ENCODE measurements at regions not wholly inside any gene's neighbourhood (a gene's known extent, or its start where the extent isn't known, plus 50 kb on each side); places are given as distances from the start of the nearest gene placed in this dataset.

DNA sequence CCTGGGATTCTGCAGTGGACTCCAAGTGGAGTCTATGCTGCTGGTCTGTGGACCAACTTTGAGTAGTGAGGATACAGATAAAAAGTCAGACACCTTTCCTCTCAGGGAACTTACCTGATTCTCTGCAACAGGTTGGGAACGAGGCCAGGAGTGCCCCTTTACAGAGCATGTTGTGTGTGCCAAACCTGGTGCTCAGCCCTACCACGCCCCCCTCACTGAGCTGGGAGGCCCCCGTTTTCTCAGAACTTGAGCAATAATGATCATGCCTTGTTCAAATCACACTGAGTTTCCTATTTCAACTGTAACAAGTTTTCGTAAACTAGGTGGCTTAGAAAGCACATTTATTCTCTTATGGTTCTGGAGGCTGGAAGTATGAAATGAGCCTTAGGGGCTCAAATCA lies 182.0 kb downstream of the COPRS start (continued):
- TF ChIP-seq, protein P1, sequence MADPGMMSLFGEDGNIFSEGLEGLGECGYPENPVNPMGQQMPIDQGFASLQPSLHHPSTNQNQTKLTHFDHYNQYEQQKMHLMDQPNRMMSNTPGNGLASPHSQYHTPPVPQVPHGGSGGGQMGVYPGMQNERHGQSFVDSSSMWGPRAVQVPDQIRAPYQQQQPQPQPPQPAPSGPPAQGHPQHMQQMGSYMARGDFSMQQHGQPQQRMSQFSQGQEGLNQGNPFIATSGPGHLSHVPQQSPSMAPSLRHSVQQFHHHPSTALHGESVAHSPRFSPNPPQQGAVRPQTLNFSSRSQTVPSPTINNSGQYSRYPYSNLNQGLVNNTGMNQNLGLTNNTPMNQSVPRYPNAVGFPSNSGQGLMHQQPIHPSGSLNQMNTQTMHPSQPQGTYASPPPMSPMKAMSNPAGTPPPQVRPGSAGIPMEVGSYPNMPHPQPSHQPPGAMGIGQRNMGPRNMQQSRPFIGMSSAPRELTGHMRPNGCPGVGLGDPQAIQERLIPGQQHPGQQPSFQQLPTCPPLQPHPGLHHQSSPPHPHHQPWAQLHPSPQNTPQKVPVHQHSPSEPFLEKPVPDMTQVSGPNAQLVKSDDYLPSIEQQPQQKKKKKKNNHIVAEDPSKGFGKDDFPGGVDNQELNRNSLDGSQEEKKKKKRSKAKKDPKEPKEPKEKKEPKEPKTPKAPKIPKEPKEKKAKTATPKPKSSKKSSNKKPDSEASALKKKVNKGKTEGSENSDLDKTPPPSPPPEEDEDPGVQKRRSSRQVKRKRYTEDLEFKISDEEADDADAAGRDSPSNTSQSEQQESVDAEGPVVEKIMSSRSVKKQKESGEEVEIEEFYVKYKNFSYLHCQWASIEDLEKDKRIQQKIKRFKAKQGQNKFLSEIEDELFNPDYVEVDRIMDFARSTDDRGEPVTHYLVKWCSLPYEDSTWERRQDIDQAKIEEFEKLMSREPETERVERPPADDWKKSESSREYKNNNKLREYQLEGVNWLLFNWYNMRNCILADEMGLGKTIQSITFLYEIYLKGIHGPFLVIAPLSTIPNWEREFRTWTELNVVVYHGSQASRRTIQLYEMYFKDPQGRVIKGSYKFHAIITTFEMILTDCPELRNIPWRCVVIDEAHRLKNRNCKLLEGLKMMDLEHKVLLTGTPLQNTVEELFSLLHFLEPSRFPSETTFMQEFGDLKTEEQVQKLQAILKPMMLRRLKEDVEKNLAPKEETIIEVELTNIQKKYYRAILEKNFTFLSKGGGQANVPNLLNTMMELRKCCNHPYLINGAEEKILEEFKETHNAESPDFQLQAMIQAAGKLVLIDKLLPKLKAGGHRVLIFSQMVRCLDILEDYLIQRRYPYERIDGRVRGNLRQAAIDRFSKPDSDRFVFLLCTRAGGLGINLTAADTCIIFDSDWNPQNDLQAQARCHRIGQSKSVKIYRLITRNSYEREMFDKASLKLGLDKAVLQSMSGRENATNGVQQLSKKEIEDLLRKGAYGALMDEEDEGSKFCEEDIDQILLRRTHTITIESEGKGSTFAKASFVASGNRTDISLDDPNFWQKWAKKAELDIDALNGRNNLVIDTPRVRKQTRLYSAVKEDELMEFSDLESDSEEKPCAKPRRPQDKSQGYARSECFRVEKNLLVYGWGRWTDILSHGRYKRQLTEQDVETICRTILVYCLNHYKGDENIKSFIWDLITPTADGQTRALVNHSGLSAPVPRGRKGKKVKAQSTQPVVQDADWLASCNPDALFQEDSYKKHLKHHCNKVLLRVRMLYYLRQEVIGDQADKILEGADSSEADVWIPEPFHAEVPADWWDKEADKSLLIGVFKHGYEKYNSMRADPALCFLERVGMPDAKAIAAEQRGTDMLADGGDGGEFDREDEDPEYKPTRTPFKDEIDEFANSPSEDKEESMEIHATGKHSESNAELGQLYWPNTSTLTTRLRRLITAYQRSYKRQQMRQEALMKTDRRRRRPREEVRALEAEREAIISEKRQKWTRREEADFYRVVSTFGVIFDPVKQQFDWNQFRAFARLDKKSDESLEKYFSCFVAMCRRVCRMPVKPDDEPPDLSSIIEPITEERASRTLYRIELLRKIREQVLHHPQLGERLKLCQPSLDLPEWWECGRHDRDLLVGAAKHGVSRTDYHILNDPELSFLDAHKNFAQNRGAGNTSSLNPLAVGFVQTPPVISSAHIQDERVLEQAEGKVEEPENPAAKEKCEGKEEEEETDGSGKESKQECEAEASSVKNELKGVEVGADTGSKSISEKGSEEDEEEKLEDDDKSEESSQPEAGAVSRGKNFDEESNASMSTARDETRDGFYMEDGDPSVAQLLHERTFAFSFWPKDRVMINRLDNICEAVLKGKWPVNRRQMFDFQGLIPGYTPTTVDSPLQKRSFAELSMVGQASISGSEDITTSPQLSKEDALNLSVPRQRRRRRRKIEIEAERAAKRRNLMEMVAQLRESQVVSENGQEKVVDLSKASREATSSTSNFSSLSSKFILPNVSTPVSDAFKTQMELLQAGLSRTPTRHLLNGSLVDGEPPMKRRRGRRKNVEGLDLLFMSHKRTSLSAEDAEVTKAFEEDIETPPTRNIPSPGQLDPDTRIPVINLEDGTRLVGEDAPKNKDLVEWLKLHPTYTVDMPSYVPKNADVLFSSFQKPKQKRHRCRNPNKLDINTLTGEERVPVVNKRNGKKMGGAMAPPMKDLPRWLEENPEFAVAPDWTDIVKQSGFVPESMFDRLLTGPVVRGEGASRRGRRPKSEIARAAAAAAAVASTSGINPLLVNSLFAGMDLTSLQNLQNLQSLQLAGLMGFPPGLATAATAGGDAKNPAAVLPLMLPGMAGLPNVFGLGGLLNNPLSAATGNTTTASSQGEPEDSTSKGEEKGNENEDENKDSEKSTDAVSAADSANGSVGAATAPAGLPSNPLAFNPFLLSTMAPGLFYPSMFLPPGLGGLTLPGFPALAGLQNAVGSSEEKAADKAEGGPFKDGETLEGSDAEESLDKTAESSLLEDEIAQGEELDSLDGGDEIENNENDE (IDR thresholded peaks at IDR 0.05; ENCODE audit: low read depth, low read length) = no peak
- TF ChIP-seq, protein P2, sequence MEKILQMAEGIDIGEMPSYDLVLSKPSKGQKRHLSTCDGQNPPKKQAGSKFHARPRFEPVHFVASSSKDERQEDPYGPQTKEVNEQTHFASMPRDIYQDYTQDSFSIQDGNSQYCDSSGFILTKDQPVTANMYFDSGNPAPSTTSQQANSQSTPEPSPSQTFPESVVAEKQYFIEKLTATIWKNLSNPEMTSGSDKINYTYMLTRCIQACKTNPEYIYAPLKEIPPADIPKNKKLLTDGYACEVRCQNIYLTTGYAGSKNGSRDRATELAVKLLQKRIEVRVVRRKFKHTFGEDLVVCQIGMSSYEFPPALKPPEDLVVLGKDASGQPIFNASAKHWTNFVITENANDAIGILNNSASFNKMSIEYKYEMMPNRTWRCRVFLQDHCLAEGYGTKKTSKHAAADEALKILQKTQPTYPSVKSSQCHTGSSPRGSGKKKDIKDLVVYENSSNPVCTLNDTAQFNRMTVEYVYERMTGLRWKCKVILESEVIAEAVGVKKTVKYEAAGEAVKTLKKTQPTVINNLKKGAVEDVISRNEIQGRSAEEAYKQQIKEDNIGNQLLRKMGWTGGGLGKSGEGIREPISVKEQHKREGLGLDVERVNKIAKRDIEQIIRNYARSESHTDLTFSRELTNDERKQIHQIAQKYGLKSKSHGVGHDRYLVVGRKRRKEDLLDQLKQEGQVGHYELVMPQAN (IDR thresholded peaks at IDR 0.05; ENCODE audit: borderline replicate concordance) = no peak
- TF ChIP-seq ETV6 (IDR thresholded peaks at IDR 0.05; ENCODE audit: borderline replicate concordance in 1 of 2, low read depth in 2 of 2, low read length in 1 of 2) (no peak), ETV6 (CRISPR knock-in tag; IDR thresholded peaks at IDR 0.05; ENCODE audit: borderline replicate concordance) (no peak), STAT5B (CRISPR knock-in tag; IDR thresholded peaks at IDR 0.05) (no peak), HIVEP1 (CRISPR knock-in tag; IDR thresholded peaks at IDR 0.05) (no peak)
